IMR-90 (cell line): ENCODE measurements at regions not wholly inside any gene's neighbourhood (a gene's known extent, or its start where the extent isn't known, plus 50 kb on each side); places are given as distances from the start of the nearest gene placed in this dataset.

Experiments
- ATAC-seq: fragments of 200-7000 bp; cut with Tn5 transposase; 2 replicates; pipeline ENCODE4 v1.9.1; 2020; ENCODE audit warnings: low read depth, mild to moderate bottlenecking, moderate library complexity
- BruUV-seq: library from RNA; stranded (reverse); fragments of 400-500 nt; replicated peaks from 2 replicates; lab custom pipeline; 2021; lab: Mats Ljungman, UMichigan
- CTCF ChIA-PET: fragments of 300-600 bp; formaldehyde crosslinking; extraction: SDS; loops from one replicate; lab custom pipeline; 2021; ENCODE audit warnings: antibody characterized with exemption; lab: Yijun Ruan, JAX
- POLR2A ChIA-PET: fragments of 300-600 bp; sonication (Branson Sonifier 250); formaldehyde crosslinking; loops from one replicate; lab custom pipeline; 2022; ENCODE audit warnings: antibody characterized with exemption; ENCODE audit not compliant: unreplicated experiment; lab: Charles Lee
- DNase-seq: peaks from one replicate; pipeline ENCODE4 v3.0.0; 2013
- H2AFZ ChIP-seq: replicated peaks from 2 replicates; pipeline ENCODE3; 2013; ENCODE audit warnings: low read length, mild to moderate bottlenecking; ENCODE audit not compliant: poor library complexity
- H2AK5ac ChIP-seq: 2 replicates; pipeline ENCODE4 v1.6.1; 2013; ENCODE audit warnings: low read depth, low read length, inconsistent platforms
- H2AK9ac ChIP-seq: replicated peaks from 2 replicates; pipeline ENCODE3; 2013; ENCODE audit warnings: mild to moderate bottlenecking, low read depth, low read length, moderate library complexity; ENCODE audit not compliant: poor library complexity
- H2BK120ac ChIP-seq: 2 replicates; pipeline ENCODE4 v1.6.1; 2013; ENCODE audit warnings: low read depth, low read length, inconsistent platforms
- H2BK15ac ChIP-seq: 3 replicates; pipeline ENCODE4 v1.6.1; 2013; ENCODE audit warnings: low read depth, low read length, inconsistent platforms
- H2BK20ac ChIP-seq: 2 replicates; pipeline ENCODE4 v1.6.1; 2013; ENCODE audit warnings: low read depth, mild to moderate bottlenecking, inconsistent platforms, low read length, moderate library complexity
- H2BK5ac ChIP-seq: 2 replicates; pipeline ENCODE4 v1.6.1; 2013; ENCODE audit warnings: mild to moderate bottlenecking, low read depth, low read length, inconsistent platforms; ENCODE audit not compliant: poor library complexity, severe bottlenecking
- H3K14ac ChIP-seq: replicated peaks from 2 replicates; pipeline ENCODE4 v1.6.1; 2013; ENCODE audit warnings: low read depth, low read length, inconsistent platforms
- H3K18ac ChIP-seq: 2 replicates; pipeline ENCODE4 v1.6.1; 2013; ENCODE audit warnings: low read depth, low read length, control low read depth
- H3K23ac ChIP-seq: 2 replicates; pipeline ENCODE4 v1.6.1; 2013; ENCODE audit warnings: low read depth, low read length, inconsistent platforms
- H3K27ac ChIP-seq: 2 replicates; pipeline ENCODE4 v1.5.1; 2013; ENCODE audit warnings: mild to moderate bottlenecking, control low read depth, low read length; ENCODE audit not compliant: insufficient read depth
- H3K27me3 ChIP-seq: 2 replicates; pipeline ENCODE4 v1.6.1; 2013; ENCODE audit warnings: low read length; ENCODE audit not compliant: control insufficient read depth, insufficient read depth
- H3K36me3 ChIP-seq: 2 replicates; pipeline ENCODE4 v1.6.1; 2013; ENCODE audit warnings: low read length, mixed read lengths; ENCODE audit not compliant: control insufficient read depth, insufficient read depth
- H3K4ac ChIP-seq: 2 replicates; pipeline ENCODE4 v1.6.1; 2013; ENCODE audit warnings: low read depth, low read length, inconsistent platforms
- H3K4me1 ChIP-seq: 2 replicates; pipeline ENCODE4 v1.6.1; 2013; ENCODE audit warnings: low read length, mixed read lengths; ENCODE audit not compliant: control insufficient read depth, insufficient read depth
- H3K4me2 ChIP-seq: 2 replicates; pipeline ENCODE4 v1.6.1; 2013; ENCODE audit warnings: low read depth, mild to moderate bottlenecking, control low read depth, low read length, moderate library complexity
- H3K4me3 ChIP-seq: 2 replicates; pipeline ENCODE4 v1.5.1; 2013; ENCODE audit warnings: low read depth, mild to moderate bottlenecking, control low read depth, low read length, moderate library complexity; ENCODE audit not compliant: insufficient read depth
- H3K56ac ChIP-seq: 2 replicates; pipeline ENCODE4 v1.6.1; 2013; ENCODE audit warnings: low read length, inconsistent platforms; ENCODE audit not compliant: insufficient read depth; ENCODE audit errors: extremely low read depth
- H3K79me1 ChIP-seq, 2 experiments: 2 replicates each; pipeline ENCODE4 v1.6.1; 2013; ENCODE audit warnings: low read length in 2 of 2, inconsistent platforms in 1 of 2, low read depth in 1 of 2
- H3K9ac ChIP-seq: 2 replicates; pipeline ENCODE4 v1.6.1; 2013; ENCODE audit warnings: low read depth, low read length, control low read depth
- H3K9me1 ChIP-seq: 2 replicates; pipeline ENCODE4 v1.6.1; 2013; ENCODE audit warnings: low read length, inconsistent platforms; ENCODE audit not compliant: insufficient read depth
- H3K9me3 ChIP-seq: 2 replicates; pipeline ENCODE4 v1.6.1; 2013; ENCODE audit warnings: low read length; ENCODE audit not compliant: control insufficient read depth, insufficient read depth
- H4K20me1 ChIP-seq: 2 replicates; pipeline ENCODE4 v1.6.1; 2013; ENCODE audit warnings: low read length, inconsistent platforms; ENCODE audit not compliant: insufficient read depth
- H4K5ac ChIP-seq: 2 replicates; pipeline ENCODE4 v1.6.1; 2013; ENCODE audit warnings: mild to moderate bottlenecking, low read depth, low read length, control low read depth
- H4K8ac ChIP-seq, 2 experiments: 2 replicates each; pipeline ENCODE4 v1.6.1; 2013; ENCODE audit warnings: low read depth in 2 of 2, low read length in 2 of 2, control low read depth in 1 of 2, inconsistent platforms in 1 of 2
- H4K91ac ChIP-seq: 2 replicates; pipeline ENCODE4 v1.6.1; 2013; ENCODE audit warnings: low read depth, low read length, inconsistent platforms; ENCODE audit not compliant: insufficient read depth
- BHLHE40 ChIP-seq: fragments of 150-350 bp; IDR thresholded peaks from 2 replicates; pipeline ENCODE4 v1.6.1; 2016; ENCODE audit warnings: mild to moderate bottlenecking, low read depth, low read length
- CEBPB ChIP-seq: IDR thresholded peaks from 2 replicates; pipeline ENCODE4 v1.6.1; 2012; ENCODE audit warnings: low read depth, low read length, improper control_type of control experiment
- CHD1 ChIP-seq: IDR thresholded peaks from 2 replicates; pipeline ENCODE4 v1.6.1; 2012; ENCODE audit warnings: low read depth, low read length, improper control_type of control experiment
- FOS ChIP-seq: fragments of 150-350 bp; IDR thresholded peaks from 2 replicates; pipeline ENCODE4 v1.6.1; 2016; ENCODE audit warnings: low read depth, low read length
- MAFK ChIP-seq: IDR thresholded peaks from 2 replicates; pipeline ENCODE4 v1.6.1; 2012; ENCODE audit warnings: low read depth, low read length, improper control_type of control experiment
- MAZ ChIP-seq: IDR thresholded peaks from 2 replicates; pipeline ENCODE4 v1.6.1; 2012; ENCODE audit warnings: low read depth, mild to moderate bottlenecking, low read length, improper control_type of control experiment, moderate library complexity, borderline replicate concordance
- MXI1 ChIP-seq: IDR thresholded peaks from 2 replicates; pipeline ENCODE4 v1.6.1; 2012; ENCODE audit warnings: low read depth, mild to moderate bottlenecking, low read length, moderate library complexity, borderline replicate concordance
- NFE2L2 ChIP-seq: fragments of 150-350 bp; IDR thresholded peaks from 2 replicates; pipeline ENCODE4 v1.6.1; 2016; ENCODE audit warnings: low read depth, mild to moderate bottlenecking, low read length
- POLR2A ChIP-seq: IDR thresholded peaks from 2 replicates; pipeline ENCODE4 v1.6.1; 2012; ENCODE audit warnings: mild to moderate bottlenecking, low read depth, low read length
- RAD21 ChIP-seq: IDR thresholded peaks from 2 replicates; pipeline ENCODE4 v1.6.1; 2012; ENCODE audit warnings: low read length, improper control_type of control experiment
- RCOR1 ChIP-seq: IDR thresholded peaks from 2 replicates; pipeline ENCODE4 v1.6.1; 2012; ENCODE audit warnings: mild to moderate bottlenecking, low read length, improper control_type of control experiment; ENCODE audit not compliant: insufficient replicate concordance
- RFX5 ChIP-seq: IDR thresholded peaks from 2 replicates; pipeline ENCODE4 v1.8.0; 2012; ENCODE audit warnings: low read depth, mild to moderate bottlenecking, low read length, moderate library complexity
- SMC3 ChIP-seq: fragments of 150-350 bp; IDR thresholded peaks from 2 replicates; pipeline ENCODE4 v1.6.1; 2016; ENCODE audit warnings: low read depth, mild to moderate bottlenecking, antibody characterized with exemption, low read length, moderate library complexity
- WGBS, 2 experiments: methylation state at CpG; one replicate each; pipeline versions ENCODE4 v1.1.5 to v1.1.7; 2013; ENCODE audit warnings: missing lambda C conversion rate in 2 of 2; ENCODE audit not compliant: insufficient read length in 1 of 2; ENCODE audit errors: extremely low coverage in 2 of 2; 5-methylcytosine and 5-hydroxymethylcytosine counted together
- dilution Hi-C: fragments of 300-500 bp; cut with HindIII; formaldehyde crosslinking; loops from one replicate; pipeline ENCODE4 v1.14.3; 2018; ENCODE audit warnings: low sequenced_read_pairs; ENCODE audit not compliant: unreplicated experiment
- in situ Hi-C: fragments of 300-500 bp; cut with MboI; formaldehyde crosslinking; loops from 3 replicates; pipeline ENCODE4 v1.14.3; 2019; ENCODE audit warnings: low sequenced_read_pairs, inconsistent platforms, mixed read lengths
- intact Hi-C: fragments of 100-400 bp; cut with micrococcal nuclease; formaldehyde crosslinking; loops from 2 replicates; pipeline ENCODE4 v1.10.0; 2022
- TF ChIP-seq, protein P1 (sequence below): fragments of 150-350 bp; IDR thresholded peaks from 2 replicates; pipeline ENCODE4 v1.6.1; 2017; ENCODE audit warnings: mild to moderate bottlenecking, antibody characterized with exemption, low read length, low read depth
- TF ChIP-seq, protein P2 (sequence below): fragments of 150-350 bp; IDR thresholded peaks from 2 replicates; pipeline ENCODE4 v1.6.1; 2016; ENCODE audit warnings: low read depth, mild to moderate bottlenecking, low read length, moderate library complexity, borderline replicate concordance
- TF ChIP-seq, protein P3 (sequence below): conservative IDR thresholded peaks from 2 replicates; pipeline ENCODE4 v1.5.1; 2012; ENCODE audit warnings: mild to moderate bottlenecking, low read depth, low read length, improper control_type of control experiment

DNA sequence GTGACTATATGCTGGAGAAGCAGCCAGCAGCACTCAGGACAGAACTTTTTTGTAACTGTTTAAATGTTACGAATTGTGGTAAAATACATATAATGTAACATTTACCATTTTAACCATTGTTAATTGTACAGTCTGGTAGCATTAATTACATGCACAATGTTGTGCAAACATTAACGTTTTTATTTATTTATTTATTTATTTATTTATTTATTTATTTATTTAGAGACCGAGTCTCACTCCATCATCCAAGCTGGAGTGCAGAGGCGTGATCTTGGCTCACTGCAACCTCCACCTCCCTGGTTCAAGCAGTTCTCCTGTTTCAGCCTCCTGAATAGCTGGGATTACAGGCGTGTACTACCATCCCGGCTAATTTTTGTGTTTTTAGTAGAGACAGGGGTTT, 88.7 kb upstream of the TEX51 start:
- Histone ChIP-seq H3K56ac (no peak overlapping the region), H2BK120ac (no peak overlapping the region), H3K14ac (no peak overlapping the region), H3K4me1 (no peaks in the 10 kb centered on the region), H2BK5ac (no peak overlapping the region), H2BK15ac (no peak overlapping the region), H3K9me3 (no peaks in the 10 kb centered on the region), H2AK5ac (no peak overlapping the region), H4K8ac (no peak overlapping the region), H2BK20ac (no peak overlapping the region), H3K4me2 (no peak overlapping the region), H2AFZ (no peak overlapping the region), H4K5ac (no peak overlapping the region), H4K91ac (no peak overlapping the region), H3K27ac (no peak overlapping the region), H3K27me3 (no peaks in the 10 kb centered on the region), H3K36me3 (no peaks in the 10 kb centered on the region), H3K9ac (no peak overlapping the region), H2AK9ac (no peak overlapping the region), H3K18ac (no peak overlapping the region), H3K9me1 (no peaks in the 10 kb centered on the region), H3K4me3 (no peak overlapping the region), H3K23ac (no peak overlapping the region), H3K4ac (no peak overlapping the region), H4K20me1 (no peaks in the 10 kb centered on the region), H3K79me1 (no peaks in the 10 kb centered on the region)
- intact Hi-C loops: no loop called here
- in situ Hi-C loops: no loop called here
- CTCF ChIA-PET: no interaction called here
- DNase-seq (no peak), ATAC-seq (no peak)
- WGBS, 2 experiments: no CpG with 5 or more reads among the region's 6 CpGs
- dilution Hi-C loops: no loop called here
- TF ChIP-seq BHLHE40 (no peak), MXI1 (no peak), SMC3 (no peak), RCOR1 (no peak), RAD21 (no peak), FOS (no peak), RFX5 (no peak), POLR2A (no peak), NFE2L2 (no peak), MAFK (no peak), CEBPB (no peak), CHD1 (no peak), MAZ (no peak)
- TF ChIP-seq, protein P1, sequence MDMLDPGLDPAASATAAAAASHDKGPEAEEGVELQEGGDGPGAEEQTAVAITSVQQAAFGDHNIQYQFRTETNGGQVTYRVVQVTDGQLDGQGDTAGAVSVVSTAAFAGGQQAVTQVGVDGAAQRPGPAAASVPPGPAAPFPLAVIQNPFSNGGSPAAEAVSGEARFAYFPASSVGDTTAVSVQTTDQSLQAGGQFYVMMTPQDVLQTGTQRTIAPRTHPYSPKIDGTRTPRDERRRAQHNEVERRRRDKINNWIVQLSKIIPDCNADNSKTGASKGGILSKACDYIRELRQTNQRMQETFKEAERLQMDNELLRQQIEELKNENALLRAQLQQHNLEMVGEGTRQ: no peak
- TF ChIP-seq, protein P2, sequence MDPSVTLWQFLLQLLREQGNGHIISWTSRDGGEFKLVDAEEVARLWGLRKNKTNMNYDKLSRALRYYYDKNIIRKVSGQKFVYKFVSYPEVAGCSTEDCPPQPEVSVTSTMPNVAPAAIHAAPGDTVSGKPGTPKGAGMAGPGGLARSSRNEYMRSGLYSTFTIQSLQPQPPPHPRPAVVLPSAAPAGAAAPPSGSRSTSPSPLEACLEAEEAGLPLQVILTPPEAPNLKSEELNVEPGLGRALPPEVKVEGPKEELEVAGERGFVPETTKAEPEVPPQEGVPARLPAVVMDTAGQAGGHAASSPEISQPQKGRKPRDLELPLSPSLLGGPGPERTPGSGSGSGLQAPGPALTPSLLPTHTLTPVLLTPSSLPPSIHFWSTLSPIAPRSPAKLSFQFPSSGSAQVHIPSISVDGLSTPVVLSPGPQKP: no peak
- TF ChIP-seq, protein P3, sequence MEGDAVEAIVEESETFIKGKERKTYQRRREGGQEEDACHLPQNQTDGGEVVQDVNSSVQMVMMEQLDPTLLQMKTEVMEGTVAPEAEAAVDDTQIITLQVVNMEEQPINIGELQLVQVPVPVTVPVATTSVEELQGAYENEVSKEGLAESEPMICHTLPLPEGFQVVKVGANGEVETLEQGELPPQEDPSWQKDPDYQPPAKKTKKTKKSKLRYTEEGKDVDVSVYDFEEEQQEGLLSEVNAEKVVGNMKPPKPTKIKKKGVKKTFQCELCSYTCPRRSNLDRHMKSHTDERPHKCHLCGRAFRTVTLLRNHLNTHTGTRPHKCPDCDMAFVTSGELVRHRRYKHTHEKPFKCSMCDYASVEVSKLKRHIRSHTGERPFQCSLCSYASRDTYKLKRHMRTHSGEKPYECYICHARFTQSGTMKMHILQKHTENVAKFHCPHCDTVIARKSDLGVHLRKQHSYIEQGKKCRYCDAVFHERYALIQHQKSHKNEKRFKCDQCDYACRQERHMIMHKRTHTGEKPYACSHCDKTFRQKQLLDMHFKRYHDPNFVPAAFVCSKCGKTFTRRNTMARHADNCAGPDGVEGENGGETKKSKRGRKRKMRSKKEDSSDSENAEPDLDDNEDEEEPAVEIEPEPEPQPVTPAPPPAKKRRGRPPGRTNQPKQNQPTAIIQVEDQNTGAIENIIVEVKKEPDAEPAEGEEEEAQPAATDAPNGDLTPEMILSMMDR: no peak
- no TSS peak for BruUV-seq
- POLR2A ChIA-PET: no interaction called here
